HG02623 (cell line): ENCODE measurements at regions not wholly inside any gene's neighbourhood (a gene's known extent, or its start where the extent isn't known, plus 50 kb on each side); places are given as distances from the start of the nearest gene placed in this dataset.
"Not testable (repeated sequence)": the region's sequence is repeated elsewhere in the genome, so short reads cannot be mapped to it uniquely, and the experiment has no call there.

Experiments
- ATAC-seq: cut with Tn5 transposase; IDR thresholded peaks from one replicate; pipeline ENCODE4 v1.9.1; 2021; ENCODE audit warnings: moderate library complexity; ENCODE audit not compliant: unreplicated experiment

DNA sequence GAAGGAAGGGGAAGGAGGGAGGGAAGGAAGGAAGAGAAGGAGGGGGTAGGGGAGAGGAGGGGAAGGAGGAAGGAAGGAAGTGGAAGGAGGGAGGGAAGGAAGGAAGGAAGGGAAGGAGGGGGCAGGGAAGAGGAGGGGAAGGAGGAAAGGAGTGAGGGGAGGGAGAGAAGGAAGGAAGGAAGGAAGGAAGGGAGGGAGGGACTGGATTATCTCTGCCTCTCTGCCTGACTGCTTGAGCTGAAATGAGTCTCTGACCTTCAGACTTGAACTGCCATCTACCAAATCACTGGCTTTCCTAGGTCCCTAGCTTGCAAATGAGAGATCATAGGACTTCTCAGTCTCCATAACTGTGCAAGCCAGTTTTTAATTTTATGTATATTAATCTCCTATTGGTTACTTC lies 436.8 kb downstream of the PREX1 start:
- ATAC-seq: no peak

- no peak for ATAC-seq
Observed at GRCh38 chr20:48387675-48388074, 440.1 kb downstream of the PREX1 start.

DNA sequence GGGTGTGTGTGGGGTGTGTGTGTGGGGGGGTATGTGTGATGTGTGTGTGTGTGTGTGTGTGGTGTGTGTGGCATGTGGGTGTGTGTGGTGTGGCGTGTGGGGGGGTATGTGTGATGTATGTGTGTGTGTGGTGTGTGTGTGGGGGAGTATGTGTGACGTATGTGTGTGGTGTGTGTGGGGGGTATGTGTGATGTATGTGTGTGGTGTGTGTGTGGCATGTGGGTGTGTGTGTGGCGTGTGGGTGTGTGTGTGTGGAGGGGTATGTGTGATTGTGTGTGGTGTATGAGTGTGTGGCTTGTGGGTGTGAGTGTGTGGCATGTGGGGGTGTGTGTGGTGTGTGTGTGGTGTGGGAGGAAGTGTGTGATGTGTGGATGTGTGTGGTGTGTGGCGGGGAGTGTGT lies 442.3 kb downstream of the PREX1 start:
- no peak for ATAC-seq

DNA sequence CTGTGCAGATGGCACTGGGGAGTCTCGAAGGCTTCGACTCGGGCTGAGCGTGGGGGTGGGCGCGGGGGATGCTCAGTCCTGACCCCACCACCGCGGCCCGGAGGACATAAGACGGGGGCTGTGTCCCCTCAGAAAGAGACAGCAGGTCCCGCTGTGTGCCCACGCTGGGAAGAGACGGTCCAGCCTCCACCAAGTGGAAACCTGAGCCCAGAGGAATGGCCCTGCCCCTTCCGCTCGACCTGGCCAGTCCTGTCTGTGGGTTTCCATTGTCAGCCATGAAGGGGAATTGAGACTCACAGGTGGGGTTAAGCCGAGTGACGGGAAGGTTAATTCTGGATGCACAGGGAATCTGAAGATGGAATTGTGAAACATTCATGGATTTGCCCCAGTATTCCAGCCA lies 442.7 kb downstream of the PREX1 start:
- ATAC-seq: no peak

- no peak for ATAC-seq
Observed at GRCh38 chr20:48384147-48384818, 443.5 kb downstream of the PREX1 start.

DNA sequence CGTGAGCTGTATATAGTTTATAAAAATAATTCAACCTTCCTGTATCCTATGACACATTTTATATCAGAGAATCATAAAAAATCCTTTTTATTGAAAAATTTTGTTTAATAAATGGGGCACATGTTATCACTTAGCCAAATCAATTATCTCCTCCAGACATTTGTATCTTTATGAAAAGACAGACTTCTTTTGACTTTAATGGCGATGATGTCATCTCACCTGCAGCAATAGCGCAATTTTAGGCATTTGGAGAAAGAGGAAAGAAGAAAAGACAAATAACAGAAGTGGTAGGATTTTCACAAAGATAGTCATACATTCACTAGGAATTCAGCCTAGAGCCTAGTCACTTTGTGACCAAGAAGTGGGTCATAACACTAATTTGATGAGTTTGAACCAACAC lies 444.5 kb downstream of the PREX1 start:
- ATAC-seq: no peak

DNA sequence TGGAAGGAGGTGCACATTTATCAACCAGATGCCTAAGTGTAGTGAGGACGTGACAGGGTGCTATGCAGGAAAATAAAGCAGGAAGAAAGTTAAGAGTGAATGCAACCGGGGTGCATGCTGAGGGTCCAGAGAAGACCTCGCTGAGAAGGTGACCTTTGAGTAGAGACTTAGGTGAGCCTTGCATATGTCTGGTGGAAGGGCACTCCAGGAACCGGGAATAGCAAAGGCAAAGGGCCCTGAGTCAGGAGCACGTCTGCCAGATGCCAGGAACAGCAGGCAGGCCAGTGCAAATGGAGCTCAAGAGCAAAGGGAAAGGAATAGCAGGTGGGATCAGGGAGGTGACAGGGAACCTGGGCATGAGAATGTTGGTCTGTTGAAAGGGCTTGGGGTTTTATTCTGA lies 445.5 kb downstream of the PREX1 start:
- no peak for ATAC-seq

DNA sequence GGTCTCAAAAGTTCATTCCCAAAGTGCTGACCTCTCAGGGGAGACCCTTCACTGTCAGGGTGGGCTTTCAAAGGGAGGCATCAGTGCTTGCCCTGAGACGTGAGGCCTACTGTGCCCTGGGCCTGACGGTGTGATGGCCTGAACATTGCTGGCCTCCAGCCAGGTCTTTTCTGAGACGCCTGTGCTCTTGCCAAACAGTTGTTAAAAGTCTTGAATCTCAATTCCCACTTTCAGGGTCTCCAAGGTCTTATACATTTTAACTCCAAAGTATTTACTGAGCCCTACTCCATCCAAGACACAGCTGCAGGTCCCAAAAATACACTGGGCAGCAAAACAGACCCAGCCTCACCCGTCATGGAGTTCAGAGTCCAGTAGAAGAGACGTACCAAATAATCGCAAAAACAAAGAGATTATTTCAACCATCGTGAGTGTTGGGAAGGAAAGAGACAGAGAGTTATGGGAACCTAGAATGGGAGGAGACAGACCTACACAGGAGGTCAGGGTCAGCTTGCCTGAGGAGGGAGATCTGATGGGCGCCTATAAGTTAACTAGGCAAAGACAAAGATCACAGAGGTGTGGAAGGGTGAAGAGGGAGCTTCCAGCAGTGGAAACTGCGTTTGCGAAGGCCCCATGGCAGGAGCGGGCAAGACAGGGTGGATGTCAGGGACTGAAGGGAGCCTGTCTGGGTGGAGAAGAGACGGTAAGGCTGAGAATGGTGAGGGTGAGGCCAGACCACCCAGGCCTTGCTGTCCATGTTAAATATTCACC lies 446.3 kb downstream of the PREX1 start:
- no peak for ATAC-seq

- ATAC-seq: no peak
Observed at GRCh38 chr20:48380661-48381060, 447.1 kb downstream of the PREX1 start.

- ATAC-seq: no peak
Observed at GRCh38 chr20:48378976-48379675, 448.7 kb downstream of the PREX1 start.

DNA sequence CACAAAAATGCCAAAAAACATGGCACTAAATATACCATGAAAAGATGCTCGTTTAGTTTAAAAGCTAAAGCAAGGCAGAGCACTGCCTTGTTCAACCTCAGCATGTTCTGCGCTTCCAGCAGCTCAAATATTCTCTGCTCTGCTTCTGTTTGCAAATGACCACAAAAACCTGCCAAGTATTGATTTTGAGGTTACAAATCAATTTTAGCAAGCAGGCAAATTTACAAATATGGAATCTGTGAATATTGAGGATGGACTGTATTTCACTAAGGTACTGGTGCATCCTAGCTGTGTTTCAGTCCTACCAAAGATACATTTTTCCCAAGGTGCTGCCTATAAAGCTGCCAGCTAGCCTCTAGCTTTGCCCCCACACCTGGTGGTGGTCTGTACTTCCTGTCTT lies 449.9 kb downstream of the PREX1 start:
- ATAC-seq: no peak

- ATAC-seq: no peak
Observed at GRCh38 chr20:48375804-48376203, 452.0 kb downstream of the PREX1 start.

GRCh38 chr20:48374991-48375595 lies 452.7 kb downstream of the PREX1 start:
- no peak for ATAC-seq

- not testable (repeated sequence) for ATAC-seq
Observed at GRCh38 chr20:48374031-48374907, 453.5 kb downstream of the PREX1 start.

DNA sequence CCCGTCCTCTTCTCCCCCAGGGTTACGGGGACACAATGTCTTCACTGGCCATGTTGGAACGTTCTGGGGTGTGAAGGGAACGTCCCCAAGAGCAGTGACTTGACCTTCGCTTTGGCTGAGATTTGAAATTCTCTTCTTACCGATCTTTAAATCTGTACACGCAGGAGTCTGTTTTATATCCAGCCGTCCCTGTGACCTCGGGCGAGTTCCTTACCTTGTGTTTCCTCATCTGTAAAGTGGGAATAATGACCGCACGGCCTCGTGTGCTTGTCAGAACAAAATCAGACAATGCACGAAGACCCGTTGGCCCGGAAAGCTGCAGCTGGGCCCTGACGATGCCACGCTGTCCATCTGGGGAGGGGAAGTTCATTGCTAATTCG lies 454.3 kb downstream of the PREX1 start:
- ATAC-seq: no peak

DNA sequence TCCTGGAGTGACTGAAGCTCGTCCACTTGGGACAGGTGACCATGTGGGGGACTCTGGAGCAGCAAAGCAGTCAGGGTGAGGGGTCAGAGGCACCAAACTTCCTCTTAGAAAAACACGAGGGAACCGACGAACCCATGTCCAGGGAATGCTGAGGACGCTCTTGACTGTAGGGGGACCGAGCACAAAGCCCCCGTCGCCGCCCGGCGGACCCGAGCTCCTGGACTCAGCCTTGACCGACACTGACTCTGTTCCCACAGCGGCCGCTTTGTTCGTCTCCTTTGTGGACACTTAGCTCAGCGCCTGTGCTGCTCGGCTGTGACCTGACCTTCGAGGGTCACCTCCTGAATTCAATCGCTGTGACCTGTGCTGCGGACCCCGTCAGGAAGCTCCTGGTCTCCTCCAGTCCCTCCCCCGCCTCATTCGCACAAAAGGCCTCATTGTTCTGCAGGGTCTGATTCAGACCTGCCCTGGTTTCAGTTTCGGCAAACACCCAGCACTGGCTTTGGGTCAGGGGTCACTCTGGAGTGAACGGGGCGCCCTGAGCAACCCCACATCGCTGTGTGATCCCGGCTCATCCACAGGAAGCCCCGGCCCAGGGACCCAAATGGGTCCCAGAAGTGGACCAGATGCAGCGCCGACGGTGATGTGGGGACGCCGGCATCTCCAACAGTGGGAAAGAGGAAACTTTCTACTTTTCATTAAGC lies 454.8 kb downstream of the PREX1 start:
- ATAC-seq: not testable (repeated sequence)

DNA sequence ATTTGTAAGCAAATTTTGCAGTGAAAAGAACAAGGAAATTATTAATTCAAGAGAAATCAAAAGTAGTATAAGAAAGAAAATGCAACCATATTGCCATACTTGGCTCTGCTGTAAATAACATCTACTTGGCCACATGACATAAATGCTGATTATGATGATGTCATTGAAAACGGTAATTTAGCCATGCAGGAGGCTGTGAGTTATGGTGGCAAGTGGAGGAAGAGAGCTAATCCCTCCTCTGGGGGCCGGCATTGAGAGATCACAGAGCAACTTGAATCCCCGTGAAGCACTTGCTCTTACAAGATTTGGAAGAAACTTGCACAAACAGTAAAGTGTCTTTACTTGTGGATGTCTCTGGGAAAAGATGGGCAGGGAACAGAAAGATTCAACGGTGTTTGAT lies 456.6 kb downstream of the PREX1 start:
- ATAC-seq: no peak

- not testable (repeated sequence) for ATAC-seq
Observed at GRCh38 chr20:48368580-48369021, 459.2 kb downstream of the PREX1 start.

- not testable (repeated sequence) for ATAC-seq
Observed at GRCh38 chr20:48367541-48368358, 460.0 kb downstream of the PREX1 start.
